ENCODE measurements at regions not wholly inside any gene's neighbourhood (a gene's known extent, or its start where the extent isn't known, plus 50 kb on each side); places are given as distances from the start of the nearest gene placed in this dataset.

GRCh38 chr5:136506131-136506530 is 140.8 kb upstream of the TRPC7 start:
- Histone ChIP-seq H3K9ac (ENCODE audit: low read depth, low read length) (no peak overlapping the region), H3K4me3 (ENCODE audit: insufficient read depth, low read depth, low read length) (no peak overlapping the region), H3K9me3 (ENCODE audit: control insufficient read depth, insufficient read depth, low read length) (no peaks in the 10 kb centered on the region; the same call in 1 of the 2 replicates), H4K20me1 (ENCODE audit: insufficient read depth, low read length) (no peaks in the 10 kb centered on the region), H2AK9ac (replicated peaks; ENCODE audit: low read depth, low read length, poor library complexity) (no peak overlapping the region), H3K56ac (ENCODE audit: extremely low read depth, insufficient read depth, low read length) (no peak overlapping the region), H2AK5ac (ENCODE audit: low read depth, low read length) (no peak overlapping the region), H3K23ac (ENCODE audit: low read depth, low read length) (no peak overlapping the region), H3K4ac (ENCODE audit: low read depth, low read length) (no peak overlapping the region), H3K27ac (ENCODE audit: insufficient read depth, low read length) (no peak overlapping the region), H3K18ac (ENCODE audit: low read depth, low read length) (no peak overlapping the region), H2BK120ac (ENCODE audit: low read depth, low read length) (no peak overlapping the region), H2BK15ac (ENCODE audit: low read depth, low read length) (no peak overlapping the region), H2BK5ac (ENCODE audit: low read depth, low read length, poor library complexity, severe bottlenecking) (no peak overlapping the region), H3K9me1 (ENCODE audit: insufficient read depth, low read length) (no peaks in the 10 kb centered on the region), H3K27me3 (ENCODE audit: control insufficient read depth, insufficient read depth, low read length) (no peaks in the 10 kb centered on the region), H2BK20ac (ENCODE audit: low read depth, low read length) (no peak overlapping the region), H4K5ac (ENCODE audit: low read depth, low read length) (no peak overlapping the region), H3K4me2 (ENCODE audit: low read depth, low read length) (no peak overlapping the region), H3K4me1 (ENCODE audit: control insufficient read depth, insufficient read depth, low read length) (no peaks in the 10 kb centered on the region), H3K14ac (replicated peaks; ENCODE audit: low read depth, low read length) (no peak overlapping the region), H3K79me1 (ENCODE audit: low read depth in 1 of 2, low read length in 2 of 2) (no peaks in the 10 kb centered on the region), H4K91ac (ENCODE audit: insufficient read depth, low read depth, low read length) (no peak overlapping the region), H3K36me3 (ENCODE audit: control insufficient read depth, insufficient read depth, low read length) (no peaks in the 10 kb centered on the region), H4K8ac (ENCODE audit: low read depth in 2 of 2, low read length in 2 of 2) (no peak overlapping the region), H2AFZ (replicated peaks; ENCODE audit: low read length, poor library complexity) (no peak overlapping the region)
- DNase-seq = no peak
- intact Hi-C loops (cut with micrococcal nuclease) = no loop called here
- ChIA-PET POLR2A (ENCODE audit: unreplicated experiment) (no interaction called here), CTCF (no interaction called here)
- TF ChIP-seq BHLHE40 (IDR thresholded peaks at IDR 0.05; ENCODE audit: low read depth, low read length) (no peak), RCOR1 (IDR thresholded peaks at IDR 0.05; ENCODE audit: insufficient replicate concordance, low read length) (no peak), USF2 (IDR thresholded peaks at IDR 0.05; ENCODE audit: low read depth, low read length) (no peak), FOS (IDR thresholded peaks at IDR 0.05; ENCODE audit: low read depth, low read length) (no peak), POLR2A (IDR thresholded peaks at IDR 0.05; ENCODE audit: low read depth, low read length) (no peak)
- dilution Hi-C loops (cut with HindIII; ENCODE audit: low sequenced_read_pairs, unreplicated experiment) = no loop called here
- WGBS, 2 experiments (ENCODE audit: extremely low coverage in 2 of 2, insufficient read length in 1 of 2) = no CpG with 5 or more reads among the region's 1 CpG
- no TSS peak for BruUV-seq (replicated peaks)
- in situ Hi-C loops (cut with MboI; ENCODE audit: low sequenced_read_pairs) = no loop called here
- no peak for ATAC-seq (ENCODE audit: low read depth)

Measured in IMR-90 (cell line).